K562 (cell line): ENCODE measurements at regions not wholly inside any gene's neighbourhood (a gene's known extent, or its start where the extent isn't known, plus 50 kb on each side); places are given as distances from the start of the nearest gene placed in this dataset.

Experiments
- ATAC-seq: fragments of 200-7000 bp; cut with Tn5 transposase; 3 replicates; pipeline ENCODE4 v1.9.1; 2020; ENCODE audit warnings: moderate library complexity
- BruUV-seq: library from RNA; stranded (reverse); fragments of 400-500 nt; replicated peaks from 2 replicates; lab custom pipeline; 2021; lab: Mats Ljungman, UMichigan
- CTCF ChIA-PET: fragments of 300-600 bp; formaldehyde crosslinking; extraction: SDS; loops from one replicate; lab custom pipeline; 2021; ENCODE audit warnings: low intra/inter-chr PET ratio; lab: Yijun Ruan, JAX
- POLR2A ChIA-PET: fragments of 300-600, 350-650 bp; sonication (Branson Sonifier 250); formaldehyde crosslinking; extraction: SDS; loops from one replicate; lab custom pipeline; 2021; ENCODE audit warnings: antibody characterized with exemption, inconsistent platforms; lab: Yijun Ruan, JAX
- DNase-seq, 4 experiments: peaks; one replicate each; pipeline versions ENCODE4 v3.0.0 to v3.0.0-alpha.2; 2011 to 2018; ENCODE audit warnings: low spot score in 3 of 4, mixed read lengths in 3 of 4; ENCODE audit errors: extremely low read depth in 1 of 4
- FAIRE-seq: peaks from 2 replicates; lab custom pipeline; 2011; peaks lifted over from hg19 to GRCh38; lab: Jason Lieb, UNC
- H2AFZ ChIP-seq: 2 replicates; pipeline ENCODE4 v1.6.0; 2011; ENCODE audit warnings: low read depth, low read length, control low read depth, inconsistent platforms
- H3K27ac ChIP-seq: fragments of 200-600 bp; 3 replicates; pipeline ENCODE4 v1.8.0; 2011; ENCODE audit warnings: low read depth, mild to moderate bottlenecking, control low read depth, inconsistent platforms, low read length, moderate library complexity, mixed read lengths; ENCODE audit errors: extremely low read depth
- H3K27me3 ChIP-seq, 2 experiments: fragments of 300-600 bp in 1 of 2; 2 replicates in 1 of 2; 3 replicates in 1 of 2; pipeline versions ENCODE4 v1.6.0 to v1.8.0; 2011; ENCODE audit warnings: inconsistent platforms in 2 of 2, low read length in 2 of 2, mild to moderate bottlenecking in 1 of 2, mixed read lengths in 1 of 2, moderate library complexity in 1 of 2; ENCODE audit not compliant: control insufficient read depth in 2 of 2, insufficient read depth in 2 of 2
- H3K36me3 ChIP-seq: fragments of 300-600 bp; 3 replicates; pipeline ENCODE4 v1.8.0; 2011; ENCODE audit warnings: mild to moderate bottlenecking, low read length, inconsistent platforms; ENCODE audit not compliant: control insufficient read depth, insufficient read depth
- H3K4me1 ChIP-seq, 2 experiments: fragments of 200-600 bp in 1 of 2; replicated peaks in 1 of 2; 2 replicates in 1 of 2; 3 replicates in 1 of 2; pipeline versions ENCODE4 v1.5.1 to v1.8.0; 2011; ENCODE audit warnings: inconsistent platforms in 2 of 2, low read length in 2 of 2, mild to moderate bottlenecking in 1 of 2, mixed read lengths in 1 of 2, moderate library complexity in 1 of 2; ENCODE audit not compliant: control insufficient read depth in 2 of 2, insufficient read depth in 2 of 2
- H3K4me2 ChIP-seq: 2 replicates; pipeline ENCODE4 v1.6.1; 2011; ENCODE audit warnings: low read length, control low read depth, inconsistent platforms, mixed read lengths; ENCODE audit not compliant: insufficient read depth
- H3K4me3 ChIP-seq: fragments of 200-600 bp; sonication (generic), shearing (Covaris generic); 2 replicates; pipeline ENCODE4 v1.5.1; 2016; ENCODE audit warnings: control low read depth, inconsistent platforms
- H3K79me2 ChIP-seq: fragments of 200-600 bp; 3 replicates; pipeline ENCODE4 v1.8.0; 2011; ENCODE audit warnings: low read length, inconsistent platforms; ENCODE audit not compliant: control insufficient read depth, insufficient read depth
- H3K9ac ChIP-seq, 2 experiments: 2 replicates each; pipeline versions ENCODE4 v1.6.0 to v1.6.1; 2011; ENCODE audit warnings: low read depth in 2 of 2, low read length in 2 of 2, control low read depth in 1 of 2, inconsistent platforms in 1 of 2, mild to moderate bottlenecking in 1 of 2, mixed read lengths in 1 of 2; ENCODE audit not compliant: insufficient read depth in 1 of 2
- H3K9me1 ChIP-seq: one replicate; pipeline ENCODE4 v1.6.0; 2011; ENCODE audit warnings: inconsistent platforms, mild to moderate bottlenecking, low read length, moderate library complexity; ENCODE audit not compliant: control insufficient read depth, insufficient read depth
- H3K9me3 ChIP-seq: replicated peaks from 2 replicates; pipeline ENCODE4 v1.5.1; 2011; ENCODE audit warnings: low read depth, low read length, inconsistent platforms; ENCODE audit not compliant: control insufficient read depth, insufficient read depth
- H4K20me1 ChIP-seq: replicated peaks from 2 replicates; pipeline ENCODE4 v1.6.1; 2011; ENCODE audit warnings: low read length, inconsistent platforms, mixed read lengths; ENCODE audit not compliant: control insufficient read depth, insufficient read depth
- BRF1 ChIP-seq: IDR thresholded peaks from 3 replicates; pipeline ENCODE4 v1.6.1; 2011; ENCODE audit warnings: borderline replicate concordance, mild to moderate bottlenecking; ENCODE audit not compliant: insufficient read length; ENCODE audit errors: extremely low read depth
- CHCHD3 ChIP-seq: fragments of 250-450 bp; sonication (Bioruptor Pico); IDR thresholded peaks from 2 replicates; pipeline ENCODE4 v2.1.2; 2022; ENCODE audit warnings: mild to moderate bottlenecking
- CREB1 ChIP-seq, 2 experiments: sonication (generic) in 1 of 2; formaldehyde crosslinking in 1 of 2; IDR thresholded peaks; 2 replicates each; pipeline versions ENCODE4 v1.6.1 to v1.8.0; 2012 to 2022; ENCODE audit warnings: inconsistent platforms in 1 of 2, mild to moderate bottlenecking in 1 of 2, missing genetic modification reagents in 1 of 2, moderate library complexity in 1 of 2
- ESRRA ChIP-seq: fragments of 450-650 bp; IDR thresholded peaks from 2 replicates; pipeline ENCODE4 v1.6.1; 2014; ENCODE audit warnings: low read depth, mild to moderate bottlenecking, moderate library complexity, borderline replicate concordance
- MYBL2 ChIP-seq, 2 experiments: fragments of 450-650 bp in 1 of 2; sonication (generic) in 1 of 2; formaldehyde crosslinking in 1 of 2; IDR thresholded peaks; 2 replicates each; pipeline versions ENCODE4 v1.6.1 to v1.8.1; 2017 to 2022; ENCODE audit warnings: borderline replicate concordance in 1 of 2, inconsistent platforms in 1 of 2, low read depth in 1 of 2, mild to moderate bottlenecking in 1 of 2, missing genetic modification reagents in 1 of 2, moderate library complexity in 1 of 2
- WGBS: fragments of 100-300 bp; shearing (Covaris generic); methylation state at CpG from one replicate; pipeline ENCODE4 v1.1.6; 2016; ENCODE audit warnings: low coverage, mixed read lengths; ENCODE audit not compliant: insufficient coverage; ENCODE audit errors: missing lambda C conversion rate; 5-methylcytosine and 5-hydroxymethylcytosine counted together
- in situ Hi-C: fragments of 300-500 bp; cut with MboI; formaldehyde crosslinking; loops from 4 replicates; pipeline ENCODE4 v1.15.0; 2018; ENCODE audit warnings: inconsistent platforms, mixed read lengths
- intact Hi-C: fragments of 100-400 bp; cut with micrococcal nuclease; formaldehyde crosslinking; loops from 2 replicates; pipeline ENCODE4 v1.14.2; 2022

DNA sequence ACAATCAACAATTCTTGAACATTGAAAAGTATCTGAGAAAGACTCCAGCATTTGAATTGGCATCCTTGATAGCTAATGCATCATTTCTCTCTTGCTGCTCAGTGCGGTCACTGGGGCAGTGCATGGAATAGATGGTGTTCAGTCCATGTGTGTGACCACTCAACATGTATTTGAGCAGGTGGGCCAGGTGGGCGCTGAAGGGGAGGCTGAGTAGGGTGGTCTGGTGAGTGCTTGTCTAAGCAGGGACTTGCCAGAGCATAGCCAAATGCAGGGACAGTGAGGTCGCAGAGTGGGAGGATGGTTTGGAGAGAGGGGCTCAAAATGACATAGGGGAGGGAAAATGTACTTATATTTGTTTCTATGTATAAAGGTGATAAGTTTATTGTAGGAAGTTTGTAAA lies 409.0 kb downstream of the TMEM121 start:
- Histone ChIP-seq H3K4me2 (no peak overlapping the region), H3K79me2 (no peaks in the 10 kb centered on the region), H3K4me3 (no peak overlapping the region), H2AFZ (no peak overlapping the region), H3K4me1 (no peaks in the 10 kb centered on the region), H3K27me3 (no peaks in the 10 kb centered on the region), H3K27ac (no peak overlapping the region), H3K9ac (no peak overlapping the region), H4K20me1 (no peaks in the 10 kb centered on the region), H3K36me3 (no peaks in the 10 kb centered on the region), H3K9me1 (no peaks in the 10 kb centered on the region), H3K9me3 (no peaks in the 10 kb centered on the region)
- DNase-seq (no peak), FAIRE-seq (no peak), ATAC-seq (no peak)
- POLR2A ChIA-PET: no interaction called here
- TF ChIP-seq ESRRA: no peak
- no peak for TF ChIP-seq MYBL2 (IDR thresholded peaks at IDR 0.05; ENCODE audit: low read depth)
- TF ChIP-seq MYBL2 (CRISPR knock-in tag; IDR thresholded peaks at IDR 0.05; ENCODE audit: borderline replicate concordance): no peak
- no peak for TF ChIP-seq BRF1
- TF ChIP-seq CREB1 (IDR thresholded peaks at IDR 0.05): no peak
- TF ChIP-seq CREB1 (CRISPR knock-in tag; IDR thresholded peaks at IDR 0.05): no peak
- no peak for TF ChIP-seq CHCHD3 (CRISPR knock-in tag)
- in situ Hi-C loops (no loop called here), intact Hi-C loops (no loop called here)
- CTCF ChIA-PET: no interaction called here
- no TSS peak for BruUV-seq
- 0% methylated on average over 3 of the region's 3 CpGs for WGBS
